Esophagus (tissue), 2 donors: ENCODE measurements at regions not wholly inside any gene's neighbourhood (a gene's known extent, or its start where the extent isn't known, plus 50 kb on each side); places are given as distances from the start of the nearest gene placed in this dataset.

Experiments used
- H3K27ac ChIP-seq, 2 donors: one replicate each; pipeline ENCODE4 v1.5.1; 2013; ENCODE audit warnings: low read depth in 2 of 2, mild to moderate bottlenecking in 2 of 2, inconsistent platforms in 1 of 2, low read length in 1 of 2, moderate library complexity in 1 of 2
- H3K27me3 ChIP-seq, 2 donors: one replicate each; pipeline ENCODE4 v1.6.1; 2013; ENCODE audit warnings: low read length in 2 of 2, control low read depth in 1 of 2, mild to moderate bottlenecking in 1 of 2; ENCODE audit not compliant: insufficient read depth in 2 of 2, control insufficient read depth in 1 of 2
- H3K36me3 ChIP-seq, 2 donors: one replicate each; pipeline ENCODE4 v1.6.1; 2013; ENCODE audit warnings: low read length in 1 of 2; ENCODE audit not compliant: control insufficient read depth in 2 of 2, insufficient read depth in 2 of 2
- H3K4me1 ChIP-seq, 2 donors: one replicate each; pipeline ENCODE4 v1.6.1; 2013; ENCODE audit warnings: low read length in 1 of 2; ENCODE audit not compliant: control insufficient read depth in 2 of 2, insufficient read depth in 2 of 2
- H3K4me3 ChIP-seq, 2 donors: one replicate each; pipeline ENCODE4 v1.5.1; 2013; ENCODE audit warnings: low read length in 2 of 2, mild to moderate bottlenecking in 2 of 2, low read depth in 1 of 2, moderate library complexity in 1 of 2
- H3K9me3 ChIP-seq, 2 donors: one replicate each; pipeline ENCODE4 v1.6.1; 2013; ENCODE audit warnings: mild to moderate bottlenecking in 2 of 2, low read depth in 1 of 2, low read length in 1 of 2, moderate library complexity in 1 of 2; ENCODE audit not compliant: control insufficient read depth in 2 of 2, insufficient read depth in 1 of 2
- WGBS, 2 donors: extraction: QIAGEN DNeasy Blood & Tissue Kit; methylation state at CpG; one replicate each; pipeline ENCODE4 v1.1.7; 2013; 5-methylcytosine and 5-hydroxymethylcytosine counted together
- donor health status: healthy with polysubstance abuse.
- donor health status: Bipolar disorder and iron deficiency.

- no peaks in the 10 kb centered on the region for H3K27me3 ChIP-seq
These were observed 391.3 kb downstream of the EMP1 start for GRCh38 chr12:13587721-13588390.

GRCh38 chr12:13586361-13586760, 389.8 kb downstream of the EMP1 start:
- Histone ChIP-seq H3K27me3 (no peaks in the 10 kb centered on the region), H3K4me3 (no peak overlapping the region), H3K9me3 (no peaks in the 10 kb centered on the region), H3K4me1 (no peaks in the 10 kb centered on the region), H3K36me3 (no peaks in the 10 kb centered on the region), H3K27ac (no peak overlapping the region)
- WGBS, 2 donors = 57 to 71% methylated on average over 5 of the region's 5 CpGs

More at GRCh38 chr12:13587721-13588390, 391.3 kb downstream of the EMP1 start:
- H3K9me3 ChIP-seq = no peaks in the 10 kb centered on the region
- 67 to 69% methylated on average over 5 of the region's 5 CpGs for WGBS, 2 donors
- no peak overlapping the region for H3K4me3 ChIP-seq
- H3K4me1 ChIP-seq = no peaks in the 10 kb centered on the region
- no peaks in the 10 kb centered on the region for H3K36me3 ChIP-seq
- no peak overlapping the region for H3K27ac ChIP-seq

- WGBS, 2 donors = 79 to 81% methylated on average over 2 of the region's 2 CpGs
These were observed 388.0 kb downstream of the EMP1 start for GRCh38 chr12:13584541-13584940.

GRCh38 chr12:13583630-13584029, 387.1 kb downstream of the EMP1 start:
- H3K36me3 ChIP-seq = no peaks in the 10 kb centered on the region
- H3K9me3 ChIP-seq = no peaks in the 10 kb centered on the region
- no peak overlapping the region for H3K27ac ChIP-seq
- no peaks in the 10 kb centered on the region for H3K27me3 ChIP-seq
- no peaks in the 10 kb centered on the region for H3K4me1 ChIP-seq
- no peak overlapping the region for H3K4me3 ChIP-seq
- WGBS, 2 donors = 77 to 83% methylated on average over 7 of the region's 7 CpGs

More at GRCh38 chr12:13584541-13584940, 388.0 kb downstream of the EMP1 start:
- no peak overlapping the region for H3K4me3 ChIP-seq
- H3K4me1 ChIP-seq = no peaks in the 10 kb centered on the region
- H3K9me3 ChIP-seq = no peaks in the 10 kb centered on the region
- H3K36me3 ChIP-seq = no peaks in the 10 kb centered on the region
- no peak overlapping the region for H3K27ac ChIP-seq
- no peaks in the 10 kb centered on the region for H3K27me3 ChIP-seq

- Histone ChIP-seq H3K4me3 (no peak overlapping the region), H3K9me3 (no peaks in the 10 kb centered on the region), H3K36me3 (no peaks in the 10 kb centered on the region), H3K27me3 (no peaks in the 10 kb centered on the region), H3K27ac (no peak overlapping the region), H3K4me1 (no peaks in the 10 kb centered on the region)
- WGBS, 2 donors = 40 to 43% methylated on average over 4 of the region's 4 CpGs
These were observed 385.9 kb downstream of the EMP1 start for GRCh38 chr12:13582421-13582820.

- Histone ChIP-seq H3K36me3 (no peaks in the 10 kb centered on the region), H3K4me1 (no peaks in the 10 kb centered on the region), H3K27me3 (no peaks in the 10 kb centered on the region), H3K27ac (no peak overlapping the region), H3K9me3 (no peaks in the 10 kb centered on the region), H3K4me3 (no peak overlapping the region)
These were observed 384.5 kb downstream of the EMP1 start for GRCh38 chr12:13581031-13581430.

GRCh38 chr12:13580206-13580605, 383.7 kb downstream of the EMP1 start:
- no peak overlapping the region for H3K4me3 ChIP-seq
- no peaks in the 10 kb centered on the region for H3K4me1 ChIP-seq
- H3K9me3 ChIP-seq = no peaks in the 10 kb centered on the region
- H3K27ac ChIP-seq = no peak overlapping the region
- H3K27me3 ChIP-seq = no peaks in the 10 kb centered on the region
- H3K36me3 ChIP-seq = no peaks in the 10 kb centered on the region
- WGBS, 2 donors = 88 to 95% methylated on average over 1 of the region's 1 CpG

- Histone ChIP-seq H3K4me3 (no peak overlapping the region), H3K4me1 (no peaks in the 10 kb centered on the region), H3K27ac (no peak overlapping the region), H3K36me3 (no peaks in the 10 kb centered on the region), H3K9me3 (no peaks in the 10 kb centered on the region), H3K27me3 (no peaks in the 10 kb centered on the region)
- 81 to 89% methylated on average over 3 of the region's 3 CpGs for WGBS, 2 donors
These were observed 380.5 kb downstream of the EMP1 start for GRCh38 chr12:13576935-13577500.

- no peaks in the 10 kb centered on the region for H3K9me3 ChIP-seq
- 51 to 54% methylated on average over 3 of the region's 3 CpGs for WGBS, 2 donors
These were observed 377.3 kb downstream of the EMP1 start for GRCh38 chr12:13573698-13574321.

GRCh38 chr12:13571035-13571434, 374.5 kb downstream of the EMP1 start:
- H3K4me1 ChIP-seq = no peaks in the 10 kb centered on the region
- H3K4me3 ChIP-seq = no peak overlapping the region
- WGBS, 2 donors = 85 to 95% methylated on average over 2 of the region's 2 CpGs
- peaks cover 0 to 3% of the 10 kb centered on the region in 2 donors for H3K9me3 ChIP-seq
- no peak overlapping the region for H3K27ac ChIP-seq
- H3K27me3 ChIP-seq = no peaks in the 10 kb centered on the region
- no peaks in the 10 kb centered on the region for H3K36me3 ChIP-seq

More at GRCh38 chr12:13573698-13574321, 377.3 kb downstream of the EMP1 start:
- H3K27ac ChIP-seq = no peak overlapping the region
- no peaks in the 10 kb centered on the region for H3K36me3 ChIP-seq
- H3K27me3 ChIP-seq = no peaks in the 10 kb centered on the region
- H3K4me3 ChIP-seq = no peak overlapping the region
- no peaks in the 10 kb centered on the region for H3K4me1 ChIP-seq
